ENCODE measurements at regions not wholly inside any gene's neighbourhood (a gene's known extent, or its start where the extent isn't known, plus 50 kb on each side); places are given as distances from the start of the nearest gene placed in this dataset.
"Not testable (repeated sequence)": the region's sequence is repeated elsewhere in the genome, so short reads cannot be mapped to it uniquely, and the experiment has no call there.

- no peak for DNase-seq (ENCODE audit: low read depth in 1 of 2, low spot score in 1 of 2)
Observed at GRCh38 chr5:174504266-174504726, 220.1 kb upstream of the MSX2 start.

GRCh38 chr5:174505621-174506020, 218.8 kb upstream of the MSX2 start:
- no peak for DNase-seq (ENCODE audit: low read depth in 1 of 2, low spot score in 1 of 2)

GRCh38 chr5:174510782-174511453, 213.5 kb upstream of the MSX2 start:
- not testable (repeated sequence) for DNase-seq (ENCODE audit: low read depth in 1 of 2, low spot score in 1 of 2)

DNA sequence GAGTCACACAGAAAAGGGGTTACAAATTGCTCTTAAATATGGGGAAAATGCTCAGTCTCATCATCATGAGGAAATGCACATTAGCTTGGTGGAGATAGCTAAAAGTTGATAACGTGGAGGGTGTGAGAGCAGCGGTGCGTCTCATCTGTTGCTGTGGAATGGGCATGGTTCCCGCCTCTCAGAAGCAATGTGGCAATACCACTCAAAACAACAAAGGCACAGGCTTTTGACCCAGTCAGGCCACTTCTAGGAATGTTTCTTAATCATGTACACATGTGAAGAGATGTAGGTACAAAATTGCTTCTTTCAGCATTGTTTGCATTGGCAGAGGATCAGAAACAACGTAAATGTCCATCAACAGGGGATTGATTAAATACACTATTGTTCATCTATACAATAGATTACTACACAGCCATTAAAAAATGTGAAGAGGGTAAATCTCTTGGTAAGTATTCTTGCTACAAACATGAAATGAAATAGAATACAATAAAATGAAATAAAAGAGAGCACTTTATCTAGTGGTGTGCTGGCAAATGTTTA, 212.6 kb upstream of the MSX2 start:
- DNase-seq (ENCODE audit: low read depth in 1 of 2, low spot score in 1 of 2), result no peak

DNA sequence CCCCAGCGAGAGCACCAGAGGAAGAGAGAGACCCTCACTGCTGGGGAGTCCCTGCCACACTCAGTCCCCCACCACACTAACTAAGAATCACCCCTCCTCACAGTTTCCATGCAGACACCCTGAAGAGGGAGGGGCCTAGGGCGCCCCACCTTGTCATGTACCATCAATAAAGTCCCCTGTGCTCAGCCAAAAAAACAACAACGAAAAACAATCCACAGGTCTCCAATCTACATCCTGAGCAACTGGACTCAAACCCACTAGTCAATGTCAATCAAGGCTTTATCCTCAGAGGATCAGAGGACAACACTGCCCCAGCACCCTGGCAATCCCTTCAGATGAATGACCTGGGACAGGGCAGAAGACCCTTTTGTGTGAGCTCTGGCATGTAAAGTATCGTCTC, 210.1 kb upstream of the MSX2 start:
- DNase-seq (ENCODE audit: low read depth in 1 of 2, low spot score in 1 of 2), result no peak

DNA sequence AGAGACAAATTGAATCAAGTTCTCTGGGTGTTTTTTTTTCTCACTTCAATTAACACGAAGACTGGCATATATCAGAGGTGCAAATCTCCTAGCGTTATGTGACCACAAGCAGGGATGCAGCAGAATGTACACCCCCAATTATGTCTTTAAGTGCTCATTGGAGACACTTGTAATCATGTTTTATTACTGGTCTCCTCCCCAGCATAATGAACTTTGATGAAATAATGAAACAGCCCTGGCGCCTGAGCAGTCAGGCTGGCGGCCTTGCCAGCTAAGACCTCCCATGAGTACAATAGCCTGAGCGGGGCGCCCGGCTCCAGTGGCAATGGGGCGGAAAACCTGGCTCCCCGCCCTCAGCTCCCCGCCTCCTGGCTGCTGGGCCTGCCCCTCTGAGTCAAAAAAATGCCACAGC, 209.4 kb upstream of the MSX2 start:
- DNase-seq (ENCODE audit: low read depth in 1 of 2, low spot score in 1 of 2), result no peak

- no peak for DNase-seq (ENCODE audit: low read depth in 1 of 2, low spot score in 1 of 2)
Observed at GRCh38 chr5:174516741-174517140, 207.6 kb upstream of the MSX2 start.

DNA sequence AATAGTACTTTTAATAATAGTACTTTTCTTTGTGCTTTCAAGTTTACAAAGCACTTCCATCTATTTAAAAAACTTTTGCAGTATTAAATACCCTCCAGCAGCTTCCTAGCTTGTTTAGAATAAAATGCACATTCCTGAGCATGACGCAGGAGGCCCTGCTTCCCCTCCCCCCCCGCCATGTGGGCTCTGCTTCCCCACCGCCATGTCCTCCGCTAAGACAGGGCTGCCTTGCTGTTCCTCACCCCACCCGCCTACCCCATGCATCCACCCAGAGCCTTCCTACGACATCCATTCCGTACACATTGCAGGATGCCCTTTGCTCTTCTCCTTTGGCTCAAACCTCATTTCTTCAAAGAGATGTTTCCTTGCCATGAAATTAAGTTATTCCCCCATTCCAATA, 205.9 kb upstream of the MSX2 start:
- no peak for DNase-seq (ENCODE audit: low read depth in 1 of 2, low spot score in 1 of 2)

GRCh38 chr5:174520420-174521396, 203.7 kb upstream of the MSX2 start:
- DNase-seq (ENCODE audit: low read depth in 1 of 2, low spot score in 1 of 2), result no peak

DNA sequence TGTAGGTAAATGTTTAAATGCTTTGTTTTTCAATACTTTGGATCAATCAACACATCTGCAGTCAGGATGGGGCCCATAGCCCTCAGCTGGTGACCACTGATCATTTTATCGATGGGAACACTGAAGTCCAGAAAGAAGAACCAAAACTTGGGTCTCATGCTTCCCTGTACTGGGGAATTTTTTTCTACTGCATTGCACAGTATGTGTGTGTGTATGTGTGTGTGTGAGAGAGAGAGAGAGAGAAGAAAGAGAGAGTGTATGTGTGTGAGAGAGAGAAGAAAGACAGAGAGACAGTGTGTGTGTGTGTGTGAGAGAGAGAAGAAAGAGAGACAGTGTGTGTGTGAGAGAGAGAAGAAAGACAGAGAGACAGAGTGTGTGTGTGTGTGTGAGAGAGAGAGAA, 202.9 kb upstream of the MSX2 start:
- DNase-seq (ENCODE audit: low read depth in 1 of 2, low spot score in 1 of 2), result no peak

DNA sequence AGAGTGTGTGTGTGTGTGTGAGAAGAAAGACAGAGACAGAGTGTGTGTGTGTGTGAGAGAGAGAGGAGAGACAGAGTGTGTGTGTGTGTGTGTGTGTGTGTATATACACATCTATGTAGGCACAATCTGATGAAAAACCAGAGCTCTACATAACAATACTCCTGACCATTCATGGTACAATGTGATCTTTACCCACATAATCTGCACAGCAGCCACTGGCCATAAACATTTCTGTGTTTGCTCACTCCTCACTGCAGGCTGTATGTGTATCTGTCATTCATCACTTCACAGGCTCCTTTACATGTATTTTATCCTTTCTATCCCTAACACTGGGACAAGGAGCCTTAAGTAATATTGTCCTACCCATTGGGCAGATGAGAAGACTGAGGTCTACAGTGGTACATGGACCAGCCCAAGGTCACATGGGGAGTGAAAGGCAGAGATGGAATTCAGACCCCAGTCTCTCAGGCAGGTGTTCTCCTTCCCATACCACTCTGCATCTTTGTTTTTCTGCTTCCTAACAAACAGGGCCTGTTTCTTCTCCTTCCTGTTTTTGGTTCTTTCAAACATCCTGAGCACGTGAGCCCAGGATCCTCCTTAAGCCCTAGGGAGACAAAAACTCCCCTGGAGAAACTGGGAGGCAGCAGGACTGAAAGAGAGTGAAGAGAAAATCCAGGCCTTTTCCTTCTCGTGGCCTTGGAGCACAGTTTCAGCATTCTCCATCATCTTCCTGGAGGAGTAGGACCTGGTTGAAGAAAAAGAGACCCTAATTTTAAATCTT, 201.7 kb upstream of the MSX2 start:
- no peak for DNase-seq (ENCODE audit: low read depth in 1 of 2, low spot score in 1 of 2)

DNA sequence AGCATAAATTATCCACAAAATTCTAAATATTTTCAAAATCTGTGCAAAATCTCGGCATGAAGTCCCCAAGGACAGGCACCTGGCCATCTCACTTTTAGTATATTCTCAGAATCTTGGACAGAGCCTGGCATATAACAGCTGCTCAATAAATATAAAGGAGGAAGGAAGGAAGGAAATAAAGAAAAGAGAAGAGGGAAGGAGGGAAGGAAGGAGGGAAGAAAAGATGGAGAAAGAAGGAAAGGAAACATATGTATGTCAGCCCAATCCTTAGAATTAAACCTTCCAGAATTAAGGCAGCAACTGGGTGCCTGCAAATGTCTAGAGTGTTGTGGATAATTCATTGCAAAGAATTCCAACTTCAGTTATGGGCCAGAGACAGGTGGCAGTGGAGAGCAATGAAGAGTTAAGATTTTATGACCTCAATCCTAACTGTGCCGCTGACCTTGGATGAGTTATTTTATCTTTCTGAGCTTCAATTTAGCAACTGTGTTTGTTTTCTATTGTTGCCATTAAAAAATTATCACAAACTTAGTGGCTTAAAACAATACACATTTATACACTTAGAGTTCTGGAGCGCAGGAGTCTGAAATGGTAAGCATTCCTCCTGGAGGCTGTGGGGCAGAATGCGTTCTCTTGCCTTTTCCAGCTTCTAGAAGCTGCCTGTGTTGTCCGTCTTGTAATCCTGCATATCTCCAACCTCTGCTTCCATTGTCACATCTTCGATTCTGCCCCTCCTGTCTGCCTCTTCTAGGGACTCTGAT, 200.9 kb upstream of the MSX2 start:
- DNase-seq (ENCODE audit: low read depth in 1 of 2, low spot score in 1 of 2), result no peak

DNA sequence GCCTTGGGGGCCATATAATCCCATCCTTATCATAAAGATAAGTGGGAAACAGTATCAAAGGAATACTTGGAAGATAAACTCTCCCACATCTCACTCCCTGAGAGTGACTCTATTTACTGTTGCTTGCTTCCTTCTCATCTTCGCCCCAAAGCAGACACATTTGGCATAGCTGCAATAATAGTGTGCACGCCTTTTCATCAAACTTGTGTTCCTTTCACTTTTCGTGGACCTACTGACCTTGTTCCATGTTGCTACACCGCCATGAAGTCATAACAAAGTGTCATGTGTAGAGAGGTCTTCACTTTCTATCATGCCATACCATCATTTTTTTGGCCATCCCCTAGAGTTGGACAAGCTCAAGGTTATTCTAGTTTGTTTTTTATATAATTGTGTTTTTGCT, 200.0 kb upstream of the MSX2 start:
- no peak for DNase-seq (ENCODE audit: low read depth in 1 of 2, low spot score in 1 of 2)

GRCh38 chr5:174526177-174526576, 198.2 kb upstream of the MSX2 start:
- no peak for DNase-seq (ENCODE audit: low read depth in 1 of 2, low spot score in 1 of 2)

GRCh38 chr5:174527916-174528540, 196.4 kb upstream of the MSX2 start:
- DNase-seq (ENCODE audit: low read depth in 1 of 2, low spot score in 1 of 2), result no peak

DNA sequence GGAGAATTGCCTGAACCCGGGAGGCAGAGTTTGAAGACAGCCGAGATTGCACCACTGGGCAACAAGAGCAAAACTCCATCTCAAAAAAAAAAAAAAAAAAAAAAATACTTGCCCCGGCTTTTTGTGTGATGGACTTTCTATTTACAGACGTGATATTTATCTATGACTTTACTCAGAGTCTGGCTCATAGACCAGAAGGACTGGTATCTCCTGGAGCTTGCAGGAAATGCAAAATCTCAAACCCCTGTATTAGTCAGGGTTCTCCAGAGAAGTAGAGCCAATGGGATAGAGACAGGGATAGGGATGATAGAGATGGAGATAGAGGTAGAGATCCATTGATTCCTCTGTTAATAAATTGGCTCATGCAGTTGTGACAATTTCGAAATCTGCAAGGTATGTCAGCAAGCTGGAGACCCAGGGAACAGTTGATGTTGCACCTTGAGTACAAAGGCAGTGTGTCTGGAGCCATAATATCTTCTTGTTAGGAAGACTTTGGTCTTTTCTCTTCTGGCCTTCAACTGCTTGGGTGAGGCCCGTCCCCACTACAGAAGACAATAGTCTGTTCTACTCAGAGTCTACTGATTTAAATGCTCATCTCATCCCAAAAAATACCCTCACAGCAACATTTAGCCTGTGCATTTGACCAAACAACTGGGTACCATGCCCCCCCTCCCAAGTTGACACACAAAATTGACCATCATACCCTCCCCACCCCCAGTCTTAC, 195.4 kb upstream of the MSX2 start:
- no peak for DNase-seq (ENCODE audit: low read depth in 1 of 2, low spot score in 1 of 2)

DNA sequence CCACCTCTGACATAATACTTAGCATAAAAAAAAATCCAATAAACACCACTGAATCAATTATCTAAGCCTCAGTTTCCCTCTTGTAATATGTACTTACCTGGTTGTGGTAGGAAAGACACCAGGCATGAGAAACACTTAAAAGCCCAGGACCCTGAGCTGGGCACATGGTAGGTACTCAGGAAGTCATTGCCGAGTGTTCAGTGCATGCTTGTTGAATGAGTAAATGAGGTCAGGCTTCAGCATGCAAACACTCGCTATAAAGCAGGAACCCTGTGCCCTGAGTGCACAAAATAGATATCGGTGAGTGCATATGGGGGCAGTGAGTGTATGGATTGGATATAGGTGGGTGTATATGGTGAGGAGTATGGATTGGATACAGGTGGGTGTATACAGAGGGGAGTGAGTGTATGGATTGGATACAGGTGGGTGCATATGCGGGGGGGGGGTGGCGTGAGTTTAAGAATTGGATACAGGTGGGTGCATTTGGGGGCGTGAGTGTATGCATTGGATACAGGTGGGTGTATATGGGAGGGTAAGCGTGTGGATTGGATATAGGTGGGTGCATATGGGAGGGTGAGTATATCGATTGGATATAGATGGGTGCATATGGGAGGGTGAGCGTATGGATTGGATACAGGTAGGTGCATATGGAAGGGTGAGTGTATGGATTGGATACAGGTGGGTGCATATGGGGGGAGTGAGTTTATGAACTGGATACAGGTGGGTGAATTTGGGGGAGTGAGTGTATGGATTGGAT, 194.3 kb upstream of the MSX2 start:
- DNase-seq (ENCODE audit: low read depth in 1 of 2, low spot score in 1 of 2), result no peak

GRCh38 chr5:174531782-174532191, 192.6 kb upstream of the MSX2 start:
- DNase-seq (ENCODE audit: low read depth in 1 of 2, low spot score in 1 of 2), result no peak

Data from activated T-helper 1 cell treated with anti-CD3 and anti-CD28 coated beads, Interleukin-2, amount 50 U/mL, for 16 hours (primary cell).